A549 (cell line): ENCODE measurements at regions not wholly inside any gene's neighbourhood (a gene's known extent, or its start where the extent isn't known, plus 50 kb on each side); places are given as distances from the start of the nearest gene placed in this dataset.

ENCODE experiments used
- ATAC-seq, 2 experiments: fragments of 200-7000 bp in 1 of 2; fragments of >200 bp in 1 of 2; cut with Nextera tagmentation in 1 of 2; cut with Tn5 transposase in 1 of 2; 3 replicates each; pipeline versions ENCODE4 v1.8.0 to v1.9.1; 2018 to 2020; ENCODE audit warnings: mild to moderate bottlenecking in 1 of 2, moderate library complexity in 1 of 2
- CTCF ChIA-PET: fragments of 300-600 bp; sonication (Branson Sonifier 250); formaldehyde crosslinking; extraction: SDS; loops from one replicate; lab custom pipeline; 2021; ENCODE audit warnings: antibody characterized with exemption, inconsistent platforms; lab: Yijun Ruan, JAX
- POLR2A ChIA-PET: fragments of 350-600 bp; formaldehyde crosslinking; extraction: SDS; loops from one replicate; lab custom pipeline; 2021; ENCODE audit warnings: antibody characterized with exemption, inconsistent platforms; lab: Yijun Ruan, JAX
- DNase-seq, 2 experiments: peaks; one replicate each; pipeline versions ENCODE4 v3.0.0 to v3.0.0-alpha.2; 2011 to 2016; ENCODE audit warnings: low read depth in 1 of 2, low spot score in 1 of 2
- FAIRE-seq: peaks from 2 replicates; lab custom pipeline; 2011; peaks lifted over from hg19 to GRCh38; lab: Jason Lieb, UNC
- H3K27ac ChIP-seq, 2 experiments: fragments of >200 bp; sonication (Bioruptor Twin); formaldehyde crosslinking; 3 replicates each; pipeline ENCODE4 v1.5.1; 2016 to 2017
- H3K4me1 ChIP-seq: fragments of >200 bp; sonication (Bioruptor Twin); formaldehyde crosslinking; 3 replicates; pipeline ENCODE4 v1.6.1; 2016
- H3K4me2 ChIP-seq: fragments of >200 bp; sonication (Bioruptor Twin); formaldehyde crosslinking; 3 replicates; pipeline ENCODE4 v1.6.1; 2016
- H3K4me3 ChIP-seq: fragments of >200 bp; sonication (Bioruptor Twin); formaldehyde crosslinking; 3 replicates; pipeline ENCODE4 v1.5.1; 2016
- H3K9me3 ChIP-seq: fragments of >200 bp; sonication (Bioruptor Twin); formaldehyde crosslinking; 3 replicates; pipeline ENCODE4 v1.6.1; 2016
- ATOH8 ChIP-seq: fragments of 250-450 bp; sonication (Bioruptor Pico); IDR thresholded peaks from 2 replicates; pipeline ENCODE4 v1.5.0; 2020; ENCODE audit warnings: low read depth, mild to moderate bottlenecking, moderate library complexity
- CBX8 ChIP-seq: fragments of 200-600 bp; sonication (generic); IDR thresholded peaks from 2 replicates; pipeline ENCODE4 v1.6.1; 2016
- CHD4 ChIP-seq: fragments of 200-600 bp; sonication (generic); IDR thresholded peaks from 2 replicates; pipeline ENCODE4 v1.6.1; 2016; ENCODE audit warnings: antibody characterized with exemption, mild to moderate bottlenecking, borderline replicate concordance
- E2F6 ChIP-seq: IDR thresholded peaks from 2 replicates; pipeline ENCODE4 v1.6.1; 2012; ENCODE audit warnings: low read depth, borderline replicate concordance
- EP300 ChIP-seq, 2 experiments: fragments of >200 bp; sonication (Bioruptor Twin); formaldehyde crosslinking; IDR thresholded peaks; 2 replicates in 1 of 2; 3 replicates in 1 of 2; pipeline ENCODE4 v1.6.1; 2016 to 2017
- ESRRA ChIP-seq: fragments of 150-350 bp; IDR thresholded peaks from 2 replicates; pipeline ENCODE4 v1.6.1; 2014; ENCODE audit warnings: mild to moderate bottlenecking, low read length, borderline replicate concordance
- FOSB ChIP-seq: fragments of 250-450 bp; sonication (Bioruptor Pico); IDR thresholded peaks from 2 replicates; pipeline ENCODE4 v1.5.0; 2020; ENCODE audit warnings: mild to moderate bottlenecking, moderate library complexity
- FOSL2 ChIP-seq, 2 experiments: fragments of 450-650 bp in 1 of 2; fragments of >200 bp in 1 of 2; sonication (Bioruptor Twin) in 1 of 2; formaldehyde crosslinking; IDR thresholded peaks; 2 replicates each; pipeline versions ENCODE4 v1.5.0 to v1.6.1; 2016 to 2020; ENCODE audit warnings: mild to moderate bottlenecking in 1 of 2, moderate library complexity in 1 of 2
- HDAC2 ChIP-seq: fragments of 200-600 bp; sonication (generic); IDR thresholded peaks from 2 replicates; pipeline ENCODE4 v1.6.1; 2016
- HES2 ChIP-seq: fragments of >200 bp; sonication (Bioruptor Twin); formaldehyde crosslinking; IDR thresholded peaks from 2 replicates; pipeline ENCODE4 v1.6.1; 2016
- HMGXB4 ChIP-seq: fragments of 250-450 bp; sonication (Bioruptor Pico); IDR thresholded peaks from 2 replicates; pipeline ENCODE4 v1.5.0; 2021; ENCODE audit warnings: mild to moderate bottlenecking, moderate library complexity, borderline replicate concordance
- HOXA7 ChIP-seq: fragments of 250-450 bp; sonication (Bioruptor Pico); IDR thresholded peaks from 2 replicates; pipeline ENCODE4 v1.5.0; 2020; ENCODE audit warnings: mild to moderate bottlenecking, moderate library complexity
- JUNB ChIP-seq: fragments of >200 bp; sonication (Bioruptor Twin); formaldehyde crosslinking; IDR thresholded peaks from 2 replicates; pipeline ENCODE4 v1.6.1; 2016
- NPAS2 ChIP-seq: fragments of 250-450 bp; sonication (Bioruptor Pico); IDR thresholded peaks from 2 replicates; pipeline ENCODE4 v1.8.0; 2022; ENCODE audit warnings: mild to moderate bottlenecking, moderate library complexity, borderline replicate concordance
- NR3C1 ChIP-seq: fragments of >200 bp; sonication (Bioruptor Twin); formaldehyde crosslinking; IDR thresholded peaks from 3 replicates; pipeline ENCODE4 v1.6.1; 2017
- POLR2A ChIP-seq: IDR thresholded peaks from 2 replicates; pipeline ENCODE4 v1.6.1; 2012; ENCODE audit warnings: mild to moderate bottlenecking, low read length
- RCOR1 ChIP-seq: fragments of 150-350 bp; IDR thresholded peaks from 2 replicates; pipeline ENCODE4 v1.6.1; 2014; ENCODE audit warnings: antibody characterized with exemption, low read length, low read depth
- REST ChIP-seq: fragments of 200-600 bp; sonication (generic); IDR thresholded peaks from 2 replicates; pipeline ENCODE4 v1.6.1; 2016; ENCODE audit warnings: antibody characterized with exemption, mild to moderate bottlenecking, moderate library complexity
- RFX5 ChIP-seq: fragments of 450-650 bp; IDR thresholded peaks from 2 replicates; pipeline ENCODE4 v1.7.1; 2014; ENCODE audit warnings: antibody characterized with exemption, mild to moderate bottlenecking, moderate library complexity
- SMC3 ChIP-seq: fragments of >200 bp; sonication (Bioruptor Twin); formaldehyde crosslinking; IDR thresholded peaks from 3 replicates; pipeline ENCODE4 v1.6.1; 2018; ENCODE audit warnings: inconsistent platforms
- TFCP2L1 ChIP-seq: fragments of 250-450 bp; sonication (Bioruptor Pico); IDR thresholded peaks from 2 replicates; pipeline ENCODE4 v1.5.0; 2021; ENCODE audit warnings: mild to moderate bottlenecking
- TP53 ChIP-seq: fragments of 250-450 bp; sonication (Bioruptor Pico); IDR thresholded peaks from 2 replicates; pipeline ENCODE4 v1.5.0; 2021; ENCODE audit warnings: mild to moderate bottlenecking, moderate library complexity
- ZNF302 ChIP-seq: fragments of 250-450 bp; sonication (Bioruptor Pico); IDR thresholded peaks from 2 replicates; pipeline ENCODE4 v1.9.0; 2021; ENCODE audit warnings: inconsistent platforms, mild to moderate bottlenecking, moderate library complexity
- WGBS: methylation state at CpG from one replicate; pipeline ENCODE4 v1.1.6; 2017; ENCODE audit errors: missing lambda C conversion rate; 5-methylcytosine and 5-hydroxymethylcytosine counted together

- POLR2A ChIA-PET: no interaction called here
- ATAC-seq (no peak), FAIRE-seq (no peak), DNase-seq (no peak)
- TF ChIP-seq HOXA7: no peak
- no peak for TF ChIP-seq E2F6
- no peak for TF ChIP-seq ATOH8 (CRISPR knock-in tag)
- no peak for TF ChIP-seq REST
- TF ChIP-seq RFX5: no peak
- TF ChIP-seq TFCP2L1 (CRISPR knock-in tag): no peak
- no peak for TF ChIP-seq RCOR1
- TF ChIP-seq TP53 (CRISPR knock-in tag): no peak
- no peak for TF ChIP-seq NPAS2
- TF ChIP-seq CHD4: no peak
- TF ChIP-seq NR3C1: no peak
- no peak for TF ChIP-seq EP300 (IDR thresholded peaks at IDR 0.05)
- no peak for TF ChIP-seq HMGXB4 (CRISPR knock-in tag)
- no peak for TF ChIP-seq ESRRA
- TF ChIP-seq FOSL2 (IDR thresholded peaks at IDR 0.05): no peak
- TF ChIP-seq FOSL2 (CRISPR knock-in tag; IDR thresholded peaks at IDR 0.05): no peak
- no peak for TF ChIP-seq SMC3
- TF ChIP-seq FOSB: no peak
- TF ChIP-seq CBX8: no peak
- CTCF ChIA-PET: no interaction called here
- no peak overlapping the region for H3K27ac ChIP-seq
- H3K4me1 ChIP-seq: no peaks in the 10 kb centered on the region
- H3K4me3 ChIP-seq: no peak overlapping the region
- H3K9me3 ChIP-seq: no peaks in the 10 kb centered on the region
- no peak overlapping the region for H3K4me2 ChIP-seq
- WGBS: 18% methylated on average over 5 of the region's 5 CpGs
These were observed 468.7 kb upstream of the C16orf82 start for GRCh38 chr16:26598061-26598460.

- CTCF ChIA-PET: no interaction called here
- DNase-seq (no peak), ATAC-seq (no peak), FAIRE-seq (no peak)
- Histone ChIP-seq H3K4me1 (no peaks in the 10 kb centered on the region), H3K27ac (no peak overlapping the region), H3K9me3 (no peaks in the 10 kb centered on the region), H3K4me2 (no peak overlapping the region), H3K4me3 (no peak overlapping the region)
- 1% methylated on average over 7 of the region's 7 CpGs for WGBS
- POLR2A ChIA-PET: no interaction called here
- TF ChIP-seq HES2: no peak
- no peak for TF ChIP-seq ZNF302 (CRISPR knock-in tag)
- TF ChIP-seq POLR2A: no peak
- TF ChIP-seq JUNB: no peak
- TF ChIP-seq TP53 (CRISPR knock-in tag): no peak
- no peak for TF ChIP-seq FOSL2 (IDR thresholded peaks at IDR 0.05)
- TF ChIP-seq FOSL2 (CRISPR knock-in tag; IDR thresholded peaks at IDR 0.05): no peak
- TF ChIP-seq HDAC2: no peak
These were observed 467.5 kb upstream of the C16orf82 start for GRCh38 chr16:26598998-26599784.
